GM12878 (cell line): ENCODE measurements at regions not wholly inside any gene's neighbourhood (a gene's known extent, or its start where the extent isn't known, plus 50 kb on each side); places are given as distances from the start of the nearest gene placed in this dataset.

Experiments used
- ATAC-seq: fragments of 200-7000 bp; cut with Tn5 transposase; 3 replicates; pipeline ENCODE4 v1.9.1; 2020; ENCODE audit warnings: mild to moderate bottlenecking, moderate library complexity
- BruUV-seq: library from RNA; stranded (reverse); fragments of 400-500 nt; replicated peaks from 2 replicates; lab custom pipeline; 2021; lab: Mats Ljungman, UMichigan
- CTCF ChIA-PET: fragments of 300-600 bp; sonication (Branson Sonifier 250); formaldehyde crosslinking; extraction: SDS; loops from one replicate; lab custom pipeline; 2021; ENCODE audit warnings: inconsistent platforms; lab: Yijun Ruan, JAX
- POLR2A ChIA-PET: fragments of 350-600 bp; formaldehyde crosslinking; extraction: SDS; loops from one replicate; lab custom pipeline; 2021; ENCODE audit warnings: inconsistent platforms; lab: Charles Lee
- RAD21 ChIA-PET: fragments of 300-600 bp; sonication (Branson Sonifier 250); formaldehyde crosslinking; loops from one replicate; lab custom pipeline; 2023; ENCODE audit warnings: antibody characterized with exemption; ENCODE audit not compliant: unreplicated experiment; lab: Charles Lee
- SMC1A ChIA-PET: fragments of 300-600 bp; sonication (Branson Sonifier 250); formaldehyde crosslinking; loops from one replicate; lab custom pipeline; 2023; ENCODE audit not compliant: unreplicated experiment, uncharacterized antibody; lab: Charles Lee
- DNase-seq: peaks from one replicate; pipeline ENCODE4 v3.0.0-alpha.2; 2011; ENCODE audit warnings: low read depth, low spot score
- FAIRE-seq: peaks from 3 replicates; lab custom pipeline; 2011; peaks lifted over from hg19 to GRCh38; lab: Jason Lieb, UNC
- H2AFZ ChIP-seq: 2 replicates; pipeline ENCODE4 v1.6.0; 2011; ENCODE audit warnings: low read depth, low read length, control low read depth; ENCODE audit not compliant: control insufficient read depth
- H3K27ac ChIP-seq: 2 replicates; pipeline ENCODE4 v1.5.1; 2011; ENCODE audit warnings: control low read depth; ENCODE audit not compliant: control insufficient read depth, insufficient read depth
- H3K27me3 ChIP-seq, 2 experiments: replicated peaks in 1 of 2; 2 replicates each; pipeline versions ENCODE4 v1.6.0 to v1.6.1; 2011; ENCODE audit warnings: low read length in 1 of 2; ENCODE audit not compliant: control insufficient read depth in 2 of 2, insufficient read depth in 2 of 2
- H3K36me3 ChIP-seq, 2 experiments: 2 replicates each; pipeline ENCODE4 v1.5.1; 2011; ENCODE audit warnings: low read length in 1 of 2; ENCODE audit not compliant: control insufficient read depth in 2 of 2, insufficient read depth in 2 of 2
- H3K4me1 ChIP-seq: 2 replicates; pipeline ENCODE4 v1.6.1; 2011; ENCODE audit warnings: mild to moderate bottlenecking, low read length, moderate library complexity, mixed read lengths; ENCODE audit not compliant: control insufficient read depth, insufficient read depth
- H3K4me2 ChIP-seq: 2 replicates; pipeline ENCODE4 v1.6.0; 2011; ENCODE audit warnings: control low read depth; ENCODE audit not compliant: control insufficient read depth, insufficient read depth
- H3K4me3 ChIP-seq: fragments of 200-600 bp; sonication (generic); 2 replicates; pipeline ENCODE4 v1.5.1; 2016
- H3K79me2 ChIP-seq: 2 replicates; pipeline ENCODE4 v1.6.0; 2011; ENCODE audit warnings: low read length; ENCODE audit not compliant: control insufficient read depth, insufficient read depth
- H3K9ac ChIP-seq: 2 replicates; pipeline ENCODE4 v1.8.0; 2011; ENCODE audit warnings: low read length, control low read depth, mixed read lengths; ENCODE audit not compliant: control insufficient read depth, insufficient read depth
- H3K9me3 ChIP-seq: replicated peaks from 3 replicates; pipeline ENCODE4 v1.5.1; 2011; ENCODE audit warnings: mild to moderate bottlenecking, low read length; ENCODE audit not compliant: control insufficient read depth, insufficient read depth
- H4K20me1 ChIP-seq: 2 replicates; pipeline ENCODE4 v1.6.0; 2011; ENCODE audit not compliant: control insufficient read depth, insufficient read depth
- CEBPZ ChIP-seq: fragments of 150-350 bp; IDR thresholded peaks from 2 replicates; pipeline ENCODE4 v1.6.1; 2016; ENCODE audit warnings: low read depth, low read length
- EZH2 ChIP-seq: IDR thresholded peaks from 2 replicates; pipeline ENCODE4 v1.6.1; 2012; ENCODE audit warnings: low read depth, mild to moderate bottlenecking, control low read depth, inconsistent platforms, low read length, borderline replicate concordance; ENCODE audit not compliant: control insufficient read depth
- JUNB ChIP-seq: IDR thresholded peaks from 2 replicates; pipeline ENCODE4 v1.6.1; 2016; ENCODE audit warnings: antibody characterized with exemption, mild to moderate bottlenecking
- NRF1 ChIP-seq: conservative IDR thresholded peaks from 2 replicates; pipeline ENCODE4 v1.6.1; 2011; ENCODE audit warnings: mild to moderate bottlenecking, low read depth, low read length, improper control_type of control experiment
- PBX3 ChIP-seq: IDR thresholded peaks from 2 replicates; pipeline ENCODE4 v1.6.1; 2011; ENCODE audit warnings: mild to moderate bottlenecking, low read depth, low read length, moderate library complexity; ENCODE audit not compliant: insufficient replicate concordance
- PML ChIP-seq: IDR thresholded peaks from 2 replicates; pipeline ENCODE4 v1.6.1; 2012; ENCODE audit warnings: low read length, inconsistent platforms
- STAT1 ChIP-seq: fragments of 450-650 bp; conservative IDR thresholded peaks from 2 replicates; pipeline ENCODE4 v1.6.1; 2014; ENCODE audit warnings: antibody characterized with exemption, mild to moderate bottlenecking
- WRNIP1 ChIP-seq: IDR thresholded peaks from 2 replicates; pipeline ENCODE4 v1.6.1; 2011; ENCODE audit warnings: low read depth, low read length, improper control_type of control experiment, borderline replicate concordance
- ZNF24 ChIP-seq: fragments of 450-650 bp; IDR thresholded peaks from 2 replicates; pipeline ENCODE4 v1.6.1; 2017; ENCODE audit warnings: antibody characterized with exemption, mild to moderate bottlenecking
- ZNF592 ChIP-seq: fragments of 450-650 bp; IDR thresholded peaks from 2 replicates; pipeline ENCODE4 v1.6.1; 2017; ENCODE audit warnings: mild to moderate bottlenecking, moderate library complexity
- WGBS: methylation state at CpG from one replicate; pipeline ENCODE4 v1.1.6; 2016; ENCODE audit warnings: low lambda C conversion rate; ENCODE audit not compliant: insufficient replicate concordance, insufficient coverage; ENCODE audit errors: missing lambda C conversion rate; 5-methylcytosine and 5-hydroxymethylcytosine counted together
- in situ Hi-C: fragments of 300-500 bp; cut with MboI; formaldehyde crosslinking; loops from 9 replicates; pipeline ENCODE4 v1.14.3; 2018; ENCODE audit warnings: mixed read lengths
- intact Hi-C: fragments of 100-400 bp; cut with micrococcal nuclease; formaldehyde crosslinking; loops from one replicate; pipeline ENCODE4 v1.14.2; 2022; ENCODE audit not compliant: unreplicated experiment

- in situ Hi-C loops, result no loop called here
- intact Hi-C loops, result no loop called here
- no peaks in the 10 kb centered on the region for H3K79me2 ChIP-seq
- no peaks in the 10 kb centered on the region for H3K27me3 ChIP-seq
- H4K20me1 ChIP-seq, result no peaks in the 10 kb centered on the region
- ChIA-PET CTCF (no interaction called here), POLR2A (no interaction called here), SMC1A (no interaction called here), RAD21 (no interaction called here)
- DNase-seq (no peak), ATAC-seq (no peak), FAIRE-seq (no peak)
- 40% methylated on average over 8 of the region's 8 CpGs for WGBS
- H3K4me2 ChIP-seq, result no peak overlapping the region
- no peak for TF ChIP-seq NRF1
- no peak for TF ChIP-seq WRNIP1
- no peak for TF ChIP-seq ZNF592
- no peak for TF ChIP-seq PML
- TF ChIP-seq ZNF24, result no peak
- TF ChIP-seq STAT1, result no peak
- TF ChIP-seq CEBPZ, result no peak
- no peak for TF ChIP-seq JUNB
- TF ChIP-seq EZH2, result no peak
- TF ChIP-seq PBX3, result no peak
- no peaks in the 10 kb centered on the region for H3K9me3 ChIP-seq
- H3K9ac ChIP-seq, result no peak overlapping the region
- H3K4me3 ChIP-seq, result no peak overlapping the region
- H3K4me1 ChIP-seq, result no peaks in the 10 kb centered on the region
- H3K27ac ChIP-seq, result no peak overlapping the region
- no peak overlapping the region for H2AFZ ChIP-seq
- no peaks in the 10 kb centered on the region for H3K36me3 ChIP-seq
- no TSS peak for BruUV-seq
Measured at GRCh38 chr2:16129716-16130540, 189.6 kb downstream of the MYCN start.
